Progenitor cell of endocrine pancreas (in vitro differentiated cells): ENCODE measurements at regions not wholly inside any gene's neighbourhood (a gene's known extent, or its start where the extent isn't known, plus 50 kb on each side); places are given as distances from the start of the nearest gene placed in this dataset.

Source experiments
- DNase-seq: peaks from one replicate; pipeline ENCODE4 v3.0.0; 2021; ENCODE audit warnings: low spot score; ENCODE audit not compliant: unreplicated experiment
- H3K27ac Mint-ChIP-seq: 2 replicates; pipeline ENCODE4 v1.8.0; 2021; ENCODE audit warnings: mild to moderate bottlenecking, moderate library complexity, mixed read lengths
- H3K27me3 Mint-ChIP-seq: 2 replicates; pipeline ENCODE4 v1.8.0; 2021; ENCODE audit warnings: mixed read lengths
- H3K36me3 Mint-ChIP-seq: 2 replicates; pipeline ENCODE4 v1.8.0; 2022; ENCODE audit warnings: mixed read lengths; ENCODE audit not compliant: insufficient read depth
- H3K4me1 Mint-ChIP-seq: 2 replicates; pipeline ENCODE4 v1.8.0; 2021; ENCODE audit warnings: low read depth, mixed read lengths
- H3K4me3 Mint-ChIP-seq: 2 replicates; pipeline ENCODE4 v1.8.0; 2021; ENCODE audit warnings: low read depth, mild to moderate bottlenecking, moderate library complexity, mixed read lengths
- H3K9me3 Mint-ChIP-seq: 2 replicates; pipeline ENCODE4 v1.8.0; 2021; ENCODE audit warnings: low read depth, mixed read lengths
- CTCF ChIP-seq: fragments of 200-600 bp; sonication (generic); IDR thresholded peaks from one replicate; pipeline ENCODE4 v1.5.0; 2021; ENCODE audit warnings: antibody characterized with exemption, mild to moderate bottlenecking; ENCODE audit not compliant: unreplicated experiment

- DNase-seq, result no peak
- Mint-ChIP-seq H3K27ac (no peak overlapping the region), H3K36me3 (no peaks in the 10 kb centered on the region), H3K4me3 (no peak overlapping the region), H3K4me1 (peaks cover 5% of the 10 kb centered on the region), H3K9me3 (no peaks in the 10 kb centered on the region), H3K27me3 (peaks cover 26% of the 10 kb centered on the region)
- TF ChIP-seq CTCF, result no peak
These were observed 334.3 kb downstream of the DYSF start for GRCh38 chr2:71787476-71788185.

DNA sequence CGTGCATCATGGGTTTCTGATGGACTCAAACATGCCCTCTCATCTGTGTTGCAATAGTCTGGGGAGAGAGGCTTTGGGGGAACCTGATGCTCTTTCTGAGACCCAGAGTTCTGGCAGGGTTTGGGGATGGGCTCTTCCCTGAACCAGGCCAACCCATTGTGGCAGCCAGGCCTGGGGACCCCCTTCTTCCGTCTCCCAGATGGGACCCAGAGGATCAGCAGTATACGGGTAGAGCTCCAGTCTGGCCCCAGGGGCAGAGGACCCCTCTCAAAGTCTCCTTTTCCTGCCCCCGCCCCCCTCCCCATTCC, 333.7 kb downstream of the DYSF start:
- no peaks in the 10 kb centered on the region for H3K9me3 Mint-ChIP-seq
- H3K4me3 Mint-ChIP-seq, result no peak overlapping the region
- peaks cover 5% of the 10 kb centered on the region for H3K4me1 Mint-ChIP-seq
- H3K27me3 Mint-ChIP-seq, result peaks cover 23% of the 10 kb centered on the region
- no peak for DNase-seq
- no peaks in the 10 kb centered on the region for H3K36me3 Mint-ChIP-seq
- H3K27ac Mint-ChIP-seq, result no peak overlapping the region
- no peak for TF ChIP-seq CTCF

- peak; percentile 2 for DNase-seq
These were observed 333.1 kb downstream of the DYSF start for GRCh38 chr2:71786291-71787107.

GRCh38 chr2:71785516-71785981, 332.2 kb downstream of the DYSF start:
- H3K36me3 Mint-ChIP-seq, result no peaks in the 10 kb centered on the region
- H3K4me3 Mint-ChIP-seq, result no peak overlapping the region
- peak; percentile 8 for DNase-seq
- H3K27me3 Mint-ChIP-seq, result peaks cover 25% of the 10 kb centered on the region
- no peak overlapping the region for H3K27ac Mint-ChIP-seq
- H3K9me3 Mint-ChIP-seq, result no peaks in the 10 kb centered on the region
- H3K4me1 Mint-ChIP-seq, result peaks cover 5% of the 10 kb centered on the region
- TF ChIP-seq CTCF, result no peak

More at GRCh38 chr2:71786291-71787107, 333.1 kb downstream of the DYSF start:
- H3K9me3 Mint-ChIP-seq, result no peaks in the 10 kb centered on the region
- H3K36me3 Mint-ChIP-seq, result no peaks in the 10 kb centered on the region
- H3K4me1 Mint-ChIP-seq, result peaks cover 5% of the 10 kb centered on the region
- H3K4me3 Mint-ChIP-seq, result no peak overlapping the region
- no peak overlapping the region for H3K27ac Mint-ChIP-seq
- H3K27me3 Mint-ChIP-seq, result peaks cover 24% of the 10 kb centered on the region
- no peak for TF ChIP-seq CTCF

GRCh38 chr2:71784734-71785511, 331.6 kb downstream of the DYSF start:
- peaks cover 5% of the 10 kb centered on the region for H3K4me1 Mint-ChIP-seq

More at GRCh38 chr2:71784734-71785511, 331.6 kb downstream of the DYSF start:
- Mint-ChIP-seq H3K4me3 (no peak overlapping the region), H3K36me3 (no peaks in the 10 kb centered on the region), H3K27ac (no peak overlapping the region), H3K9me3 (no peaks in the 10 kb centered on the region), H3K27me3 (peaks cover 28% of the 10 kb centered on the region)
- DNase-seq, result peak; percentile 3
- TF ChIP-seq CTCF, result no peak
